22Rv1 (cell line): ENCODE measurements at regions not wholly inside any gene's neighbourhood (a gene's known extent, or its start where the extent isn't known, plus 50 kb on each side); places are given as distances from the start of the nearest gene placed in this dataset.

Experiments used
- H3K27ac ChIP-seq: fragments of 450-650 bp; 2 replicates; pipeline ENCODE4 v1.5.1; 2017
- ZFX ChIP-seq: fragments of 450-650 bp; IDR thresholded peaks from 2 replicates; pipeline ENCODE4 v1.6.1; 2017; ENCODE audit warnings: antibody characterized with exemption, borderline replicate concordance
- TF ChIP-seq, protein P1 (sequence below): fragments of 450-650 bp; IDR thresholded peaks from 2 replicates; pipeline ENCODE4 v1.5.1; 2017; ENCODE audit warnings: mild to moderate bottlenecking

- TF ChIP-seq ZFX: no peak
- TF ChIP-seq, protein P1, sequence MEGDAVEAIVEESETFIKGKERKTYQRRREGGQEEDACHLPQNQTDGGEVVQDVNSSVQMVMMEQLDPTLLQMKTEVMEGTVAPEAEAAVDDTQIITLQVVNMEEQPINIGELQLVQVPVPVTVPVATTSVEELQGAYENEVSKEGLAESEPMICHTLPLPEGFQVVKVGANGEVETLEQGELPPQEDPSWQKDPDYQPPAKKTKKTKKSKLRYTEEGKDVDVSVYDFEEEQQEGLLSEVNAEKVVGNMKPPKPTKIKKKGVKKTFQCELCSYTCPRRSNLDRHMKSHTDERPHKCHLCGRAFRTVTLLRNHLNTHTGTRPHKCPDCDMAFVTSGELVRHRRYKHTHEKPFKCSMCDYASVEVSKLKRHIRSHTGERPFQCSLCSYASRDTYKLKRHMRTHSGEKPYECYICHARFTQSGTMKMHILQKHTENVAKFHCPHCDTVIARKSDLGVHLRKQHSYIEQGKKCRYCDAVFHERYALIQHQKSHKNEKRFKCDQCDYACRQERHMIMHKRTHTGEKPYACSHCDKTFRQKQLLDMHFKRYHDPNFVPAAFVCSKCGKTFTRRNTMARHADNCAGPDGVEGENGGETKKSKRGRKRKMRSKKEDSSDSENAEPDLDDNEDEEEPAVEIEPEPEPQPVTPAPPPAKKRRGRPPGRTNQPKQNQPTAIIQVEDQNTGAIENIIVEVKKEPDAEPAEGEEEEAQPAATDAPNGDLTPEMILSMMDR: no peak
- no peak overlapping the region for H3K27ac ChIP-seq
These were observed 85.7 kb downstream of the IZUMO3 start for GRCh38 chr9:24459953-24460352.

DNA sequence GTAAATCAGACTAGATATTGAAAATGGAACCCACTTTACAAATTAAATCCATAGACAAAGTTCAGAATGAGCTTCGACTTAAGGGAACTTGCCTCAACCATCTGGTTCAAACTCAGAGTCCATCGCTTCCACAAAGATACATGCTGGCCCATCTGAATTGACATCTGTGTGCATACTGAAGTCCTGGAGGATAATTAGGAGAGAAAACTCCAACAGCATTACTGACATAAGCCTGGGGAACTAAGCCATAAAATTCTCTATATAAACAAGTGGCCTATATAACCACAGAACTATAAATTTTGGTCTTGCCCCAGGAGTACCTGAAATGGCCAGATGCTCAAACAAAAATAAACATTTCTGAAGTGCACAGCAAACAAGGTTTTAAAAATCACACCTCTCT lies 94.4 kb downstream of the IZUMO3 start:
- no peak for TF ChIP-seq ZFX
- TF ChIP-seq, protein P1: no peak
- no peak overlapping the region for H3K27ac ChIP-seq

- no peak overlapping the region for H3K27ac ChIP-seq
- TF ChIP-seq ZFX: no peak
- TF ChIP-seq, protein P1: no peak
These were observed 95.7 kb downstream of the IZUMO3 start for GRCh38 chr9:24449976-24450375.

DNA sequence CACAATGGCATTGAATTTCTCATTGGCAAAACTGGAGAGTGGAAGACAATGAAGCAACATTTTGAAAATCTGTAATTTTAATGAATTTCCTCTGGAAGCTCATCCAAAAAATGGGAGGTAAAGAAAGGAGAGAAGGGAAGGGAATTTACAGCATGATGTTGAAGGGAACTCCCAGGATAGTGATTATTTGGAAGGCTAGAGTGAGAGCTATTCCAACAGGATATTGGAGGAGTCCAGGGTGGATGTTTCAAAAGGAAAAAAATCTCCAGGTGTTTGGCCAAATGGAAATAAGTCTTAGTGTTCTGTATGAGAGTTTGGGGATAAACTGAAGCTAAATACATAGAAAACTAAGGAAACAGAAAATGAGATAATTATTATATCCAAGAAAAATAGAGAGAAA lies 106.2 kb downstream of the IZUMO3 start:
- TF ChIP-seq, protein P1: no peak
- no peak for TF ChIP-seq ZFX
- no peak overlapping the region for H3K27ac ChIP-seq

- H3K27ac ChIP-seq: no peak overlapping the region
- no peak for TF ChIP-seq ZFX
- TF ChIP-seq, protein P1: no peak
These were observed 106.8 kb downstream of the IZUMO3 start for GRCh38 chr9:24438876-24439275.

GRCh38 chr9:24436761-24437160 lies 108.9 kb downstream of the IZUMO3 start:
- no peak for TF ChIP-seq ZFX
- TF ChIP-seq, protein P1: no peak
- no peak overlapping the region for H3K27ac ChIP-seq

DNA sequence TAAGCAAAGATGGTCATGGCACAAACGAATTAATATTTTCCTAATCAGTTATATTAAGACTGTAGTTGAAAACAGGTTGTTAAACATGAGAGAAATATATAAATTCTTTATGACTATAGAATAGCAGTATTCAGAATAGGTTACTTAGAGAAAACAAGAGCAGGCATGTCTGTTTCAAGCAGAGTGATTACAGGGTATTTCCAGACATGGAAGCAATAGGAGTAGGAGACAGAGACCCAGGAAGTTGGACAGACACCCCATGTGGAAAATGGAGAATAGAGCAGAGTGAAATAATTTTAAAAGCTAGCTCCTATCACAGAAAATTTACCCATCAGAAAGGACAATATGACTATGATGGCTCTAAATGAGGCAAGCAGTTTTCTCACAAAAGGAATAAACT lies 111.5 kb downstream of the IZUMO3 start:
- no peak for TF ChIP-seq ZFX
- TF ChIP-seq, protein P1: no peak
- no peak overlapping the region for H3K27ac ChIP-seq
